ENCODE measurements at regions not wholly inside any gene's neighbourhood (a gene's known extent, or its start where the extent isn't known, plus 50 kb on each side); places are given as distances from the start of the nearest gene placed in this dataset.

- no peak for TF ChIP-seq CTCF (conservative IDR thresholded peaks at IDR 0.05; ENCODE audit: low read length)
- no peak for DNase-seq (ENCODE audit: low read depth)
- no peak overlapping the region for H3K4me3 ChIP-seq (ENCODE audit: low read length)
Observed at GRCh38 chrX:40343319-40343718, 237.5 kb upstream of the ATP6AP2 start.

GRCh38 chrX:40340116-40340515 lies 240.7 kb upstream of the ATP6AP2 start:
- no peak for TF ChIP-seq CTCF (conservative IDR thresholded peaks at IDR 0.05; ENCODE audit: low read length)
- H3K4me3 ChIP-seq (ENCODE audit: low read length) = no peak overlapping the region
- DNase-seq (ENCODE audit: low read depth) = no peak

GRCh38 chrX:40333344-40333743 lies 235.6 kb upstream of the BCOR start:
- no peak for TF ChIP-seq CTCF (conservative IDR thresholded peaks at IDR 0.05; ENCODE audit: low read length)
- no peak overlapping the region for H3K4me3 ChIP-seq (ENCODE audit: low read length)
- DNase-seq (ENCODE audit: low read depth) = no peak

GRCh38 chrX:40331762-40332161 lies 234.0 kb upstream of the BCOR start:
- no peak overlapping the region for H3K4me3 ChIP-seq (ENCODE audit: low read length)
- no peak for TF ChIP-seq CTCF (conservative IDR thresholded peaks at IDR 0.05; ENCODE audit: low read length)
- DNase-seq (ENCODE audit: low read depth) = no peak

- DNase-seq (ENCODE audit: low read depth) = no peak
- no peak for TF ChIP-seq CTCF (conservative IDR thresholded peaks at IDR 0.05; ENCODE audit: low read length)
- H3K4me3 ChIP-seq (ENCODE audit: low read length) = no peak overlapping the region
Observed at GRCh38 chrX:40331353-40331752, 233.6 kb upstream of the BCOR start.

- DNase-seq (ENCODE audit: low read depth) = no peak
- TF ChIP-seq CTCF (conservative IDR thresholded peaks at IDR 0.05; ENCODE audit: low read length) = no peak
- no peak overlapping the region for H3K4me3 ChIP-seq (ENCODE audit: low read length)
Observed at GRCh38 chrX:40329616-40330015, 231.9 kb upstream of the BCOR start.

- TF ChIP-seq CTCF (conservative IDR thresholded peaks at IDR 0.05; ENCODE audit: low read length) = no peak
- no peak for DNase-seq (ENCODE audit: low read depth)
- no peak overlapping the region for H3K4me3 ChIP-seq (ENCODE audit: low read length)
Observed at GRCh38 chrX:40327085-40327484, 229.3 kb upstream of the BCOR start.

Measured in AG10803 (cell line).